Sigmoid colon (tissue), 4 donors: ENCODE measurements at regions not wholly inside any gene's neighbourhood (a gene's known extent, or its start where the extent isn't known, plus 50 kb on each side); places are given as distances from the start of the nearest gene placed in this dataset.

Source experiments
- EP300 ChIP-seq, 4 donors: sonication (generic); formaldehyde crosslinking; IDR thresholded peaks; one replicate each; pipeline ENCODE4 v1.6.1; 2017; ENCODE audit warnings: antibody characterized with exemption in 4 of 4
- POLR2A ChIP-seq, 2 donors: fragments of 450-650 bp; IDR thresholded peaks; one replicate each; pipeline ENCODE4 v1.6.1; 2016; ENCODE audit warnings: antibody characterized with exemption in 2 of 2, mild to moderate bottlenecking in 2 of 2, moderate library complexity in 2 of 2
- TF ChIP-seq, protein P1 (sequence below), 4 experiments: fragments of 450-650 bp in 3 of 4; fragments of 200-600 bp in 1 of 4; IDR thresholded peaks; one replicate each; pipeline ENCODE4 v1.5.1; 2016 to 2019; ENCODE audit warnings: antibody characterized with exemption in 4 of 4, mild to moderate bottlenecking in 3 of 4, moderate library complexity in 2 of 4

DNA sequence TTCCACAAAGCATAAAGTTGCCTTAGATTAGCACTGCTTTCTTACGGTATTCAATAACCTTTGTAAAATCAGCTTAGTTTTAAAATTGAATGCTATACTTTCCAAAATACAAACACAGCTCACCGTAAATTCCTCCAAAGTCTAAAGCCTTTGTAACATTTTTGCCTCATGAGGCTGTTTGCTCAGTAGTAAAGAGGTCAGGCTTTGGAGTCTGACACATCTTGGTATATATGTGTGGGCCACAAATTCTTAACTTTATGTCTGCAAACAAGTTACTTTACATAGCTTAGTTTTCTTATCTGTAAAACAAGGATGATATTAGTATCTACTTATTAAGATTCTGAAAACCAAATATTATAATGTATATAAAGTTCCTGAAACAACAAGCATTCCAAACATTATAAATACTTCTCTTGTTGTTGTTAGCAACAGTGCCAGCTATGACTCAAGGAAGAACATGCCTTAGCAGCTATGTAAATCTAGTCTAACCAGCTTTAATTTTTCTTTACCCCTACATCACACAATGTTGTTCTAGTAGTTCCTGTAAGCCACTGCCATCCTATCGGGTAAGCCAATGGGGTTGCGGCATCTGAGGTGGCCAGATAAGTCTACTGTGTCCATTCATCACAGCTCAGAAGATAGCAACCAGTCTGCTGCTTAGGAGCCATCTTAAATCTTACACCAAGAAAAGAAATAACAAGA is 709.0 kb downstream of the KLHL13 start:
- TF ChIP-seq, protein P1, sequence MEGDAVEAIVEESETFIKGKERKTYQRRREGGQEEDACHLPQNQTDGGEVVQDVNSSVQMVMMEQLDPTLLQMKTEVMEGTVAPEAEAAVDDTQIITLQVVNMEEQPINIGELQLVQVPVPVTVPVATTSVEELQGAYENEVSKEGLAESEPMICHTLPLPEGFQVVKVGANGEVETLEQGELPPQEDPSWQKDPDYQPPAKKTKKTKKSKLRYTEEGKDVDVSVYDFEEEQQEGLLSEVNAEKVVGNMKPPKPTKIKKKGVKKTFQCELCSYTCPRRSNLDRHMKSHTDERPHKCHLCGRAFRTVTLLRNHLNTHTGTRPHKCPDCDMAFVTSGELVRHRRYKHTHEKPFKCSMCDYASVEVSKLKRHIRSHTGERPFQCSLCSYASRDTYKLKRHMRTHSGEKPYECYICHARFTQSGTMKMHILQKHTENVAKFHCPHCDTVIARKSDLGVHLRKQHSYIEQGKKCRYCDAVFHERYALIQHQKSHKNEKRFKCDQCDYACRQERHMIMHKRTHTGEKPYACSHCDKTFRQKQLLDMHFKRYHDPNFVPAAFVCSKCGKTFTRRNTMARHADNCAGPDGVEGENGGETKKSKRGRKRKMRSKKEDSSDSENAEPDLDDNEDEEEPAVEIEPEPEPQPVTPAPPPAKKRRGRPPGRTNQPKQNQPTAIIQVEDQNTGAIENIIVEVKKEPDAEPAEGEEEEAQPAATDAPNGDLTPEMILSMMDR (IDR thresholded peaks at IDR 0.05), result no peak
- TF ChIP-seq EP300 (IDR thresholded peaks at IDR 0.05) (no peak), POLR2A (IDR thresholded peaks at IDR 0.05) (no peak)
